Heart left ventricle (tissue), 13 donors: ENCODE measurements at regions not wholly inside any gene's neighbourhood (a gene's known extent, or its start where the extent isn't known, plus 50 kb on each side); places are given as distances from the start of the nearest gene placed in this dataset.

ENCODE experiments used
- POLR2A ChIP-seq, 2 donors: fragments of 450-650 bp; IDR thresholded peaks; one replicate each; pipeline ENCODE4 v1.6.1; 2017; ENCODE audit warnings: antibody characterized with exemption in 2 of 2, mild to moderate bottlenecking in 2 of 2, moderate library complexity in 2 of 2
- TF ChIP-seq, protein P1 (sequence below), 12 donors: fragments of 200-600 bp; sonication (generic) in 4 of 12; IDR thresholded peaks; one replicate each; pipeline versions ENCODE4 v1.5.0 to v1.8.0; 2018 to 2022; ENCODE audit warnings: antibody characterized with exemption in 12 of 12, mild to moderate bottlenecking in 5 of 12
- donor health status: ischemic (EF 13 %, LVEDD 7.1; RV severe dilation, severe dysfunction).
- donor health status: DM: no; HTN: yes; CAD: no.
- donor health status: DM: no; HTN: no; CAD: no.
- donor health status: ischemic (EF 25% LVEDD 6.9; RV normal size, moderate dysfunction).
- donor health status: ischemic (EF 25% LVEDD 5.7; RV mildly dilated, moderate dysfunction).
- donor health status: ischemic (EF 35%, LVEDD 5.7; RV mildly dilated, moderate dysfunction).
- donor health status: nonischemic (EF 11% LVEDD 7.7; RV severe dilation, severe dysfunction).
- donor health status: DM: yes; HTN: yes; CAD: no.
- donor health status: PGD.
- donor health status: ischemic (EF 29% LVEDD 5.4; RV normal size, mild dysfunction).
- donor health status: nonischemic (EF 23%, LVEDD 6.1; RV moderate dilation, normal function).

DNA sequence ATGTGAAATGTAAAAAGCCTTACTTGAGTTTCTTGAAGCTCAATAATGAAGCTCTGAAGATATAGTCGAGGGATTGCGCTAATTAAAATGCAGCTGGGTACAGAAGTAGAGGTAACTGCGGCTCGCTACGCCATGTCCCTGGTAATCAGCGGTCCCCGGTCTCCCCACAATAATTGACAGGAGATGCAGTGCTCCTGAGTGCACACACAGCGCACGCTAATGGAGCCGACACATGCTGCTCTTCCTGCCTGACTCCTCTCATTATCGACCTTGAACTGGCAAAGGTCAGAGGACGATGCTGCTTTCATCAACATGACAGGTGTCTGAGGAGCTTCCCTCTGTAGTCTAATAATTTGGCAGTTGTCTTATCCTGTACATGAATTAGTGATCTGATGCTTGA is 365.9 kb downstream of the RNF144B start:
- TF ChIP-seq, protein P1, sequence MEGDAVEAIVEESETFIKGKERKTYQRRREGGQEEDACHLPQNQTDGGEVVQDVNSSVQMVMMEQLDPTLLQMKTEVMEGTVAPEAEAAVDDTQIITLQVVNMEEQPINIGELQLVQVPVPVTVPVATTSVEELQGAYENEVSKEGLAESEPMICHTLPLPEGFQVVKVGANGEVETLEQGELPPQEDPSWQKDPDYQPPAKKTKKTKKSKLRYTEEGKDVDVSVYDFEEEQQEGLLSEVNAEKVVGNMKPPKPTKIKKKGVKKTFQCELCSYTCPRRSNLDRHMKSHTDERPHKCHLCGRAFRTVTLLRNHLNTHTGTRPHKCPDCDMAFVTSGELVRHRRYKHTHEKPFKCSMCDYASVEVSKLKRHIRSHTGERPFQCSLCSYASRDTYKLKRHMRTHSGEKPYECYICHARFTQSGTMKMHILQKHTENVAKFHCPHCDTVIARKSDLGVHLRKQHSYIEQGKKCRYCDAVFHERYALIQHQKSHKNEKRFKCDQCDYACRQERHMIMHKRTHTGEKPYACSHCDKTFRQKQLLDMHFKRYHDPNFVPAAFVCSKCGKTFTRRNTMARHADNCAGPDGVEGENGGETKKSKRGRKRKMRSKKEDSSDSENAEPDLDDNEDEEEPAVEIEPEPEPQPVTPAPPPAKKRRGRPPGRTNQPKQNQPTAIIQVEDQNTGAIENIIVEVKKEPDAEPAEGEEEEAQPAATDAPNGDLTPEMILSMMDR (IDR thresholded peaks at IDR 0.05): no peak
- no peak for TF ChIP-seq POLR2A (IDR thresholded peaks at IDR 0.05)
